ENCODE measurements at regions not wholly inside any gene's neighbourhood (a gene's known extent, or its start where the extent isn't known, plus 50 kb on each side); places are given as distances from the start of the nearest gene placed in this dataset.

DNA sequence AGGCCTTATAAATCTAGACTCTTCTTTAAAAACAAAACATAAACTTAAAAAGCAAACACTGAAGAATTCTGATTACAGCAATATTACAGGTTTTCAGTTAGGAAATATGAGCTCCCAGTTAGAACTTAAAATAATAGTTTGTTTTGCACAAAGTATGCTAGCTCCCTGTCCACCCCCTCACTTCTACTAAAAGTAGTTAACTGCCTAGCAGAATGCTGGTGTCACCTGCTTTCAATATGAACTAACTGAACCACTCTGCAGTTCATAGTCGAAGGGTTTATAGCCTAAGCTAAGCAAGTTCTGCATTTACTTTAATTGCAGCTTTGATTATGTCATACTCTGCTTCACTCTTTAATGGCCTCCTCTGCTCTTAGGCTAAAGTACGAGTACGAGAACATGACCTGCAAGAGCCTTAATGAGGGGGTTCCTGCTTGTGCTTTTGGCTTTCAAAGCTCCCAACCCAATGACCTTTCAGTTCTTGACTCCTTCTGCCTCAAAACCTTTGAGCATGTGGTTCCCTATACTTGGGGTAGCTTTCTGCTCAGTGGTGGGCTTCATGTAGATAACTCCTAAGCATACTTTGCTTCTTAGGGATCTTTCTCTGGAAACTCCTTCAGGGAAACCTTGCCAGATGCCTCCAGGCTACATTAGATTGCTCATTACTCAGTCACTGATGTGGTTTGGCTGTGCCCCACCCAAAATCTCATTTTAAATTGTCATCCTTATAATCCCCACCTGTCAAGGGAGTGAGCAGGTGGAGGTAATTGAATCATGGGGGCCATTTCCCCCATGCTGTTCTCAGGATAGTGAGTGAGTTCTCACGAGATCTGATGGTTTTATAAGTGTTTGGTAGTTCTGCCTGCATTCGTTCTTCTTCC is 278.9 kb upstream of the ARGLU1 start:
- no peak for DNase-seq (ENCODE audit: low spot score)
- FAIRE-seq: no peak

DNA sequence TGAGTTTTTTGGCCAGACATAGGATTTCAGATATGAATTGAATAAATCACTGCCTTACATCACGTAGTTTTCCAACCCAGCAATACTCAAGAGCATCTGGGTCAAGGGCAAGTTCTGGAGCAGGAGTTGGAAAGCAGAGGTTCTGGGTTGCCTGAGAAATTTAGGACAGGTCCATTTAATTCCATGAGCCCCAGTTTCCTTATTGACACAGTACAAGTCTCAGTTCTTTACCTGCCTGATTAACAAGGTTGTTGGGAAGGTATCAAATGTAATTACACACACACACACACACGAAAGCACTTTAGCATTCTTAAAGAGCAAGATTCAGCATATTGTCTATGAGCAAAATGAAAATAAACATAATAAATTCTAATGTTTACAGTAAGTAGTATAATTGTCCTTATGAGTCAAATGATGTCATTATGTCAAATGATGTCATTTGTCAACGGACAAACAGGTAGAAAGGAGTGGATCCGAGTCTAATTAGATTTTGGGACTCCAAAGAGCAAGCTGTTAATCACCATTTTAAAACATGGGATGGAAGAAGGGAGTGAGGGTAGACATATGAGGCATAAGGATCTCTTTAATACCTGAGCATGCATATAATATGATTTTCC is 268.4 kb upstream of the ARGLU1 start:
- no peak for FAIRE-seq
- DNase-seq (ENCODE audit: low spot score): no peak

DNA sequence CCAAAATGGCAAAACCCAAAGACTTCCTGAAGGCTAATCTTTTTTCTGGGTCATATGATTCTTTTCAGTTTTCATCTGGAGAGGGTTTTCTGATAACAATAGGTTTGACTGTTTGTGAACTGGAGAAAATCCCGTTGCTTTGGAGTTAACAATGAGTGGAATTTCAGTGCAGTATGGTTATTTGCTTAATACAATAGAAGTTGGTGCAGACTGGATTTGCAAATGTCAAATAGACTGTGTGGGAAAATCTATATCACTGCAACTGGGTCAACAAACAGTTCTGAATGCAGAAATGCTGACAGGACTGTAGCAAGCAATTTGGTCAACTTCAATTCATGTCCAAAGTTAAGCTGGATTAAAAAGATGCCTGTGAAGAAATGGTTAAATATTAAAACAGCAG is 267.5 kb upstream of the ARGLU1 start:
- FAIRE-seq (no peak), DNase-seq (ENCODE audit: low spot score) (no peak)

DNA sequence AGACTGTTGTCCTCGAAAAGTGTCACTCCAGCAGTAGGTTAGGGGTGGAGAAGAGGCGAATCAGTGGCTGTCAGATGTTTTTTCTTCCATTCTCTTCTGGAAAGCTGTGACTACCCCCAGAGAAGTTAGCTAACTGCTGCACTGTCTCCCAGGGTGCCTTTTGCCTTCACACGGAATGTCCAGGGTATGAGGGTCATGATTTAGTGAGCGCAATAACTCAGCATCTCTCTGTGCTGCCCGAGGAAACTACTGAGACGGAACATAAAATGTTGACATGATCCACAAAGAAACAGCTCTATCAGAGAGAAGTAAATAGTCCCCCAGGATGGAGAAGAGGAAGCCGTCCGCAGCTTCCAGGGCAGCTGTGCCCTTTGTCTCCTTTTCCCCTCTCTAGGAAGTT is 254.0 kb upstream of the ARGLU1 start:
- no peak for FAIRE-seq
- DNase-seq (ENCODE audit: low spot score): no peak

DNA sequence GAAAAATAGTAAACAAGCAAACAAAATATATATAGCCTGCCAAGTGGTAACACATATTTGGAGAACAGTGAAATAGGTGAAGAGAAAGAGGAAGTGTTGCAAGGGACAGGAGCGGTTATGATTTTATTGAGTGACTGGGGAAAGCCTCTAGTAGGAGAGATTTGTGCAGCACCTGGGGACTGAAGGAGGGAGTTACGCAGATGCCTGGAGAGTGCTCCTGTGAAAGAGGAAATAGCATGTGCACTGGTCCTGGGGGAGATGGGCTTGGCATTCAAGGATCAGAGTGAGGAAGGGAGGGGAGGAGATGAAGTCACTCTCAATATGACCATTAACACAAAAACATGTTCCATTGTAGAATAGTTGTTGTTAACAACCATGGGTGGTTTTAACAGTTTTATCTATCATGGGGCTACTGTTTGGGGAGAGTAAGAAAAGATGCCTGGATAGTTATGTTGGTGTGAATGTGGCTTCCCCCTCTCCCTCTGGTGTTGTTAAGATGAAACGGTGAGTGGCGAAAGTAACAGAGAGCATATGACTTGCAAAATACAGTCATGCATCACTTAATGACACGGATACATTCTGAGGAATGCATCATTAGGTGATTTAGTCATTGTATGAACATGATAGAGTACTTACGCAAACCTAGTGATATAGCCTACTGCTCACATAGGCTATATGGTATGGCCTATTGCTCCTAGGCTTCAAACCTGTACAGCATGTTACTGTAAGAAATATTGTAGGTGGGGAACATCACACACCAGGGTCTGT is 251.7 kb upstream of the ARGLU1 start:
- DNase-seq (ENCODE audit: low spot score): no peak
- FAIRE-seq: no peak

DNA sequence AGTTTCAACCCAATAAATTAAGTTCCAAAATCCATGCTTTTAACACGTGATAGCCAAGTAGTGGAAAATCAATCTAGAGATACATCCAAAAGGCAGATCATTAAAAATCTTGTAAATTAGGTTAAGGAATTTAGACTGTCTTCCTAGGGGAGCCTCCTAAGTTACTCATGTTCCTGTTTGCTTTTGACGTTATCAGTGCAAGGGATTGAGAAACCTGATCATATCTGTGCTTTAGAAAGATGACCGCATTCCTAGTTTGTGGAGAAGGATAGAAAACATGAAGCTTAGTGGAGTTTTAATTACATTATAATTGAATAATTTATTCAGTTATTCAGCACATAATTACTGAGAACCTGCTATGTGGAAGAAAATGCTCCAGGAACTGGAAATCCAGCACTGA is 251.0 kb upstream of the ARGLU1 start:
- no peak for FAIRE-seq
- no peak for DNase-seq (ENCODE audit: low spot score)

DNA sequence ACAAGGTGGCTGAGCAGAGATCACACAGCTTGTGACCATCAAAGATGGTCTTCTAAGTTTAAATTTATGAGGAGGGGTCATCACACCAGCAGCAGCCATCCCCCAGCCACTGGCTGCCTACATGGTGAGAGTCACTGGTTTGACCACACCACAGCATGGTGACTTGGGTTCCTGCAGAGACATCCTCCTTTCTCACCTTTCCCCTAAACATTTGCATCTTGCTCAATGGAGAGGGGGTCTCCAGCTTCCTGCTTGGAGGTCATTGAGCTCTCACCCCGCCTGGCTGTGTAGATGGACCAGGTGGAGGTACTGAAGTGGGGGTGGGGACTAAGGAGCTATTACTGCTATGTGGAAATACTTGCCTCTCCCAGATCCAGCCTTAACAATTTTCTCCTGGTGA is 247.6 kb upstream of the ARGLU1 start:
- no peak for FAIRE-seq
- DNase-seq (ENCODE audit: low spot score): no peak

DNA sequence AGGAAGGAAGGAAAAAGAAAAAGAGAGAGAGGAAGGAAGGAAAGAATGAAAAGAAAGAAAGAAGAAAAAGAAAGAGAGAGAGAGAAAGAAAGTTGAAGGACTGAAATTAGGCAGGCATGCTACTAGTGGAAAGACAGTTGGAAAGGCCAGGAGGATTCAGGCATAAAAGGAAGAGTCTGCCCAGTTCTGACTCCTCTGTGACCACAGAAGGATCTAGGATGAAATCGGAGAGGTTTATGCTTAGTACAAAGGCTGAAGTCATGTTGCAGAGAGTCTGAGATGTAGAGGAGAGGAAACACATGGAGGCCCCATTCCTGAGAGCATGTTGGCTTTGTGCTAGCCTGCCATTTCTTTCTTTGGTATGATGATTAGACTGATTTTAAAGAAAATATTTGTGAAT is 246.5 kb upstream of the ARGLU1 start:
- FAIRE-seq: no peak
- DNase-seq (ENCODE audit: low spot score): no peak

DNA sequence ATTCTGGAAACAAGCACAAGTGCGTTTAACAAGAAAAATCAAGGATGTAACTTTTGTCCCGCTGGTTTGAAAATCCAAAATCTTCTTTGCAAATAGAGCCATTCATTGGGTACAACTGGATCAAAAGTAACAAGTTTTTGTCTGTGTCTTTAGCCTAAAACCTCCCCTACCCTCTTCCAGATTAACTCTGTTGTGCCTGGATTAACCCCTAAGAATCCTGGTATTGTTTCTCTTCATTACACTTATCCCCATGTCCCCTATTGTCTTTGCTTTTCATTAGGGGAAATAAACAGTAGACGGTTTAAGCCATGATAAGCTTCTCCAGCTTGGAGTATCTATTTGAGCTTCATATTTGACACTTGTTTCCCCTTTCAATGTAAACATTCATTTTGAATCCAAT is 242.1 kb upstream of the ARGLU1 start:
- no peak for FAIRE-seq

DNA sequence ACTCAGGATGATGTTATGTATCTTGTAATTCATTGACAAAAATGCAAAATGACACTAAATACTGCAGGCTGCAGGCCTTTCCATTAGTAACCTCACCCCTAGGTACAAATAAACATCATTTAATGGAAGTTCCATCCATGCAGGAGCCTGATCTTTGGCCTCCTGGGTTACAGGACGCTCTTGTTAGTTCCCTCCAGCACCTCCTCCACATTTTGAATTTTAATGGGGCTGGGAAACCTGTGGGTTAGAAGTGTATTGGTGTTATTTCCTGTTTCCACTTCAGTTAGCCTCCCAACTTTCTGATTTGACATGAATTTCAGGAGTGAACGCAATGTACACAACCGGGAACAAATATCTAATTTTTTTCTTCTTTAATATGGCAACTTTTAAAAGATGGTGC is 237.1 kb upstream of the ARGLU1 start:
- DNase-seq (ENCODE audit: low spot score): no peak
- no peak for FAIRE-seq

More for the DNA sequence above, 242.1 kb upstream of the ARGLU1 start:
- DNase-seq (ENCODE audit: low spot score): no peak

DNA sequence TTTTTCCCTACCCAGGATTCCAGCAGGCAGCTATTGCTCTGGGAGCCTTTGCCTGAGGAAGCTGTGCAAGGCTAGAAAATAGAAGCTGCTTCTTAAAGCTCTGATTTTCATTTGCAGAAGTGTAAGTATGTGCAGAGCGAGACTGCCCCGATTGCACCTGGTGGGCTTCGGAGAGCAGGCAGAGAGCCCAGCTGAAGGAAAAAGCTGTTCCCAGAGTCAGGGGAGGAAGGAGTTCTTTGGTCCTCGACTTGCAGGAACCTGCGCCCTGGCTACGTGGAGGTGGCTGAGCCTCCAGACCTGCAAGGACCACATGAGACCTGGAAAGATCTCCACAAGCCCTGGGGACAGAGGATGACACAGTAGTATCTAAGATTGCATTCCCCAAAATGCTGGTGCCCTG is 235.0 kb upstream of the ARGLU1 start:
- DNase-seq (ENCODE audit: low spot score) (no peak), FAIRE-seq (no peak)

DNA sequence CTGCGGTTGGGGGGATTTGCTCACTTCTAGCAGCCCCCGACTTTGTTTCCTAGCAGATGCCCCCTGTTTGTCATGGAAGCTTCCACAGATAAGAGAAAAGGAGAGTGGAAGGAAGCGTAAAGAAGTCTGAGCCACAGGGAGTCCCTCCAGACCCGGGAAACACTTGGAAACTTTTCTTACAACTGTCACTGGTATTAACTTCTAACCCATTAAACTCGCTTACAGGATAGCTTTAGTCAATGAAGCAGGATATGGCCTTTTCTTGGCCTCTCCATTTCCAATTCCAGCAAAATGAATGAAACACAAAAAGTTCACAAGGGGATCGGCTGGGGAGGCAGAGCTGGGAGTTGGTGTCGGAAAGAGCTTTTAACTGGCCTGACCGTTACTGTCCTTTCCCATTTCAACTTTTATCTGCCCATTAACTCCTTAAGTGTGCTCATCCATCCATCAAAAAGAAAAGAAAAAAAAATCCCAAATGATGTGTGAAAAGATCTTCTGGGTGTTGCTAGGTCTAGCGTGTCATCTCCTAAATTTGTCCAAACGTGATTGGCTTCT is 231.9 kb upstream of the ARGLU1 start:
- DNase-seq (ENCODE audit: low spot score): no peak
- FAIRE-seq: no peak

DNA sequence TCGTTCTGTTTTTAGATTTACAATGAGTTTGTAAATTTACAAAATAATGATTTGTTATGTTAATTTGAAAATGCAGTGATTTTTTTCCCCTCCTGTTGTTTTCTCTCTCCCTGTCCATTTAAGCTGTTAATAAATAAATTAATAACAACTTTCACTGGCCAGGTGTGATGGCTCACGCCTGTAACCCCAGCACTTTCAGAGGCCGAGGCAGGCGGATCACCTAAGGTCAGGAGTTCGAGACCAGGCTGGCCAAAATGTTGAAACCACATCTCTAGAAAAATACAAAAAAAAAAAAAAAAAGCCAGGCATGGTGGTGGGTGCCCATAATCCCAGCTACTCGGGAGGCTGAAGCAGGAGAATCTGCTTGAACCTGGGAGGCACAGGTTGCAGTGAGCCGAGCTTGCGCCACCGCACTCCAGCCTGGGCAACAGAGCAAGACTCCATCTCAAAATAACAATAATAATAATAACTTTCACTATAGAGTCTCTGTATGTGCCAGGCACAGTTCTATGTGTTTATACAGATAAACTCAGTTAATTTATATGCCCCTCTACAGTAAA is 229.2 kb upstream of the ARGLU1 start:
- no peak for FAIRE-seq
- DNase-seq (ENCODE audit: low spot score): no peak

DNA sequence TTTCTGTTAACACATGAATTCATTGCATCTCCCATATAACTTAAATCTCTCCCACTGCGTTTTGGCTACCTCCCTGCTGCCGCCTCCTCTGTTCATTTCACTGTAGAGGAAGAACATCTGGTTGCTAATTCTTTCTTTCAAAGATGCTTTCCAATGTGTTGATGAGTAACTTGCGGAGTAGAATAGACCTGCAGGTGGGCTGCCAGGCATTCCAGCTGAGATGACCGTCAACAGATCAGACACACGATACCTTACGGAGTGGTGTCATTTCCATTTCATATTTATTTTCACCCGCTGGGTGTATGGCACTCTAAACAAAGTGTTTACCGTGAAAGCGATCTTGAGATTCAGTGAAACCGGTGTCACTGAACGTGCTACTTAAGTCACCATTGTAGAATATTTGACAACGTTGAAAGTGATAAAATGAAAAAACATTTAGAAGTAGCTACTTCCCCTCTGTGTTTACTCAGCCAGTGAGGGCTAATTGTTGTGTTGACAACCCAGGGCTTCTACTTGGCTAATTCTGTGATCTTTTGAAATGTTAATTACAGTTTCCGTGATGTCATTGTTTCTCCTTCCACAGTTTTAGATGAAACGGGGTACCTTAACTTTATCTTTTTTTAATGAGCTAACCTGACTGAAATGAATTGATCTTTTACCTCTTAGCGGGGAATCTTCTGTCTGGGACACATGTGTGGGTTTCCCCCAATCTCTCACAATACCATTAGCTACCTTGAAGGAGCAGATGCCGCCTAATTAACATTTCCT is 228.5 kb upstream of the ARGLU1 start:
- DNase-seq (ENCODE audit: low spot score): no peak
- no peak for FAIRE-seq

DNA sequence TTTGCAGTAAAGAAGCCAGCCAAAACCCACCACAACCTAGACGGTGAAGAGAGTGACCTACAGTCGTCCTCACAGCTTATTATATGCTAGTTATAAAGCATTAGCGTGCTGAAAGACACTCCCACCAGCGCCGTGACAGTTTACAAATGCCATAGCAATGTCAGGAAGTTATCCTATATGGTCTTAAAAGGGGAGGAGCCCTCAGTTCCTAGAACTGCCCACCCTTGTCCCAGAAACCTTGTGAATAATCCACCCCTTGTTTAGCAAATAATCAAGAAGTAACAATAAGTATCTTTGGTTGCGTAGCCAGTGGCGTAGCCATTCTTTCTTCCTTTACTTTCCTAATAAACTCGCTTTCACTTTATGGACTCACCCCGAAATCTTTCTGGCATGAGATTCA is 227.9 kb upstream of the ARGLU1 start:
- DNase-seq (ENCODE audit: low spot score): no peak
- FAIRE-seq: no peak

DNA sequence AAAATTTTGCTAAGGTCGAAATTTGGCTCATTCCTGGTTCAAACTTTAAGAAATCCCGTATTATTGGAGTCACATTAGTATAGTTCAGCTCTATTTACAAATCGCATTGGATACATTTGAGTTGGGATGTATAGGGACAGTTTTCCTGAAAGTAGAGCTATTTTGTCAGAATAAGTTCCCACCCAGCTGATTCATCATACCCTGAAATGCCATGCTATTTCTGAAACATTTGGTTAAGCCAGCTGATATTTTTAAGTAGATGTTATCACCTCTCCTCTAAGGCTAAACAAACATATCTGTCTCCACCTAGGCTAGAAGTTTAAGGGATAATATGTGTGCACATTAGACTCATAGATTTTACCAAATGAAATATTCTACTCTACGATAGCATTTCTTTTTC is 226.2 kb upstream of the ARGLU1 start:
- DNase-seq (ENCODE audit: low spot score) (no peak), FAIRE-seq (no peak)

DNA sequence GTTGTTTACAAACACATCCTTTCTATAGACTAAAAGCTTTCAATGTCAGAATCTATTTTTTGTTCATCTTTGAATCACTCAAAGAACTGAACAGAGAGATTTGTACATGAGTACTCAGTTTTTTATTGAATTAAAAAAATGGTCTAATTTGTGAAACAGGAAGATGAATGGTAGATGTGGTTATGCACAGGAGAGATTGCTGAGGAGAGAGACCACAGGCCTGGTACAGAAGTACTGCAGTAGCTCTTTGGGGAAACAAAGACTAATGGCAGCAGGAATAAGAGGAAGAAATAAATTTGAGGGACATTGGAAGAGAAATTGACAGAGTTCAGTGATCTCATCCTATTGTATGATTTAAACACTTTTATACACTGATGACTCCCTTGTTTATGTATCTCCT is 222.0 kb upstream of the ARGLU1 start:
- DNase-seq (ENCODE audit: low spot score): no peak
- no peak for FAIRE-seq

DNA sequence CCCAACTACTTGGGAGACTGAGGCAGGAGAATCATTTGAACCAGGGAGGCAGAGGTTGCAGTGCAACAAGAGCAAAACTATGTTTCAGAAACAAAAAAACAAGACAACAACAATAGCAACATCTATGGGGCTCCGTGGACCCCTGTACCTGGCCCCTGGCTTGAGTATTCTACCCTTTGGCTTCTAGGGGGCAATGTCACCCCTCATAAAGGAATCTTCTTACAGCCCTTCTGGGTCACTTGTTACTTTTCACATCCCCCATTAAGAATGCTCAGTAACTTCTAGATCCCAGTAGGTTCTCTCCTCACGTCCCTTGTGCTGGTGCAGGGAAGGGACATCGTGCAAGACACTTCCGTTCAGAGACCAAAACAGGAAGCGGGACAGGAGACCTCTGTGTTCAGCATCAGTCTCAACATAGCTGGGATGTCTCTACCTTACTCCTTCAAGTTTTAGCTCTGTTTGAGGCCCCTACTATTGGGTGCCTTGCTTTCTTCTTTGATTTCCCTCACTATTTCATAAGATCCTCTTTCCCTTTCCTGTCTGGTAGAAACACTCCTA is 218.1 kb upstream of the ARGLU1 start:
- FAIRE-seq (no peak), DNase-seq (ENCODE audit: low spot score) (no peak)

DNA sequence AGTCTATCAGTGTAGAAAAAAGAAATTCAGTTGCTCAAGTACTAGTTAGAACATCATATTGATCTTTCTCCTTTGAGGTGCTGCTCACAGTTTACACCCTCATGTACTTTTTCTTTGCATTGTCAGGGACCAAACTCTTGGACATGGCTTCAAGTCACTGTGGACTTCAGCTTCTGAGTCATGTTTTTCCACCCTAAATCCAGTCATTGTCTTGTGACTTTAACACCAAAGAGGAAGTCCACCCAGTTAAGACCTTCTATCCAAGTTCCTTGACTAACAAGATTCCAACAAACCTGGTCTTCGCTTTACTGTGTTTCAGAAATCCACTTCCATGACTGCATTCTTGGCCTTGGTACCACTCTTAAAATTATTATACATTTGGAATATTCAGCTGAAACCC is 206.7 kb upstream of the ARGLU1 start:
- no peak for FAIRE-seq
- no peak for DNase-seq (ENCODE audit: low spot score)

DNA sequence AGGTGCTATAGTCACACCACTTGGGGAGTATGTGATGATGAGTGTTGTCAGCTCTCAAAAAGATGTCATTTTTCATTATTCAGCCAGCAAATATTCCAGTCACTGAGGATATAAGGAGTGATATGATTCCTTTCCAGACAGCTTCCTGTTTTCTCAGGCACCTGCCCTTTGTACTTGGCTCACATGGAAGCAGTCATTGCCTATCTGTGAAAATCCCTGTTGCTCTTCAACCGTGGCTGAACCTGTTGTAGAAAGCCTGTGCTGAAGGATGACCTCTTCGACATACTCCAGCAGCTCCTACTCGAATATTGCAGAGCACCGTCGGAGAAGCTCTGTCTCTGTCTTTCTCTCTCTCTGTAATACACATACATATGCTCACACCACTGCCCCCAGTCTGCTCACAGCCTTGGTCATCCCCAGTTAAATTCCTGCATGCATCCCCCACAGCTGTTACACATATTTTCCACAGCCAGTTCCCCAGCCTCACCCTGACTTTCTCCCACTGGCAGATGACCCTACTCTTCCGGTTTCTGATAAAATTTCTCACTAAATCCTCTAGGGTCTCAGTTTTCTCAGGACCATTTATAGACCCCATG is 204.2 kb upstream of the ARGLU1 start:
- FAIRE-seq: no peak

More for the DNA sequence above, 204.2 kb upstream of the ARGLU1 start:
- no peak for DNase-seq (ENCODE audit: low spot score)
